Astrocyte (in vitro differentiated cells and primary cell): ENCODE measurements at regions not wholly inside any gene's neighbourhood (a gene's known extent, or its start where the extent isn't known, plus 50 kb on each side); places are given as distances from the start of the nearest gene placed in this dataset.

Source experiments
- DNase-seq: peaks from one replicate; pipeline ENCODE4 v3.0.0-alpha.2; 2010; ENCODE audit warnings: low read depth
- FAIRE-seq: peaks from 2 replicates; lab custom pipeline; 2011; peaks lifted over from hg19 to GRCh38; lab: Jason Lieb, UNC
- H2AFZ ChIP-seq: 2 replicates; pipeline ENCODE4 v1.6.0; 2012; ENCODE audit warnings: low read depth, low read length, inconsistent platforms
- H3K27ac ChIP-seq: 2 replicates; pipeline ENCODE4 v1.5.1; 2011; ENCODE audit warnings: low read depth, low read length, inconsistent platforms
- H3K27me3 ChIP-seq: 2 replicates; pipeline ENCODE4 v1.6.0; 2011; ENCODE audit warnings: low read length, inconsistent platforms; ENCODE audit not compliant: insufficient read depth
- H3K36me3 ChIP-seq: 2 replicates; pipeline ENCODE4 v1.5.1; 2011; ENCODE audit warnings: low read length, inconsistent platforms; ENCODE audit not compliant: insufficient read depth
- H3K4me1 ChIP-seq: 2 replicates; pipeline ENCODE4 v1.5.1; 2011; ENCODE audit warnings: low read length, inconsistent platforms; ENCODE audit not compliant: insufficient read depth
- H3K4me2 ChIP-seq: 2 replicates; pipeline ENCODE4 v1.6.0; 2012; ENCODE audit warnings: low read length, inconsistent platforms
- H3K4me3 ChIP-seq: 2 replicates; pipeline ENCODE4 v1.5.1; 2011; ENCODE audit warnings: low read depth, mild to moderate bottlenecking, low read length, inconsistent platforms; ENCODE audit not compliant: insufficient read depth
- H3K79me2 ChIP-seq: 2 replicates; pipeline ENCODE4 v1.6.0; 2012; ENCODE audit warnings: mild to moderate bottlenecking, low read length, inconsistent platforms; ENCODE audit not compliant: insufficient read depth
- H3K9ac ChIP-seq: 2 replicates; pipeline ENCODE4 v1.6.0; 2012; ENCODE audit warnings: mild to moderate bottlenecking, low read length, inconsistent platforms
- H3K9me3 ChIP-seq: 2 replicates; pipeline ENCODE4 v1.5.1; 2012; ENCODE audit warnings: low read depth, mild to moderate bottlenecking, low read length, inconsistent platforms; ENCODE audit not compliant: insufficient read depth
- H4K20me1 ChIP-seq: 2 replicates; pipeline ENCODE4 v1.6.0; 2012; ENCODE audit warnings: low read length, inconsistent platforms; ENCODE audit not compliant: insufficient read depth
- H3K27ac Mint-ChIP-seq: one replicate; pipeline ENCODE4 v1.8.0; 2021; ENCODE audit warnings: mild to moderate bottlenecking, mixed read lengths; ENCODE audit not compliant: unreplicated experiment
- H3K27me3 Mint-ChIP-seq: one replicate; pipeline ENCODE4 v1.8.0; 2021; ENCODE audit warnings: low read depth, mixed read lengths; ENCODE audit not compliant: unreplicated experiment
- H3K36me3 Mint-ChIP-seq: one replicate; pipeline ENCODE4 v1.8.0; 2021; ENCODE audit warnings: low read depth, mixed read lengths; ENCODE audit not compliant: unreplicated experiment
- H3K4me1 Mint-ChIP-seq: one replicate; pipeline ENCODE4 v1.8.0; 2021; ENCODE audit warnings: low read depth, mixed read lengths; ENCODE audit not compliant: unreplicated experiment
- H3K4me3 Mint-ChIP-seq: one replicate; pipeline ENCODE4 v1.8.0; 2021; ENCODE audit warnings: mild to moderate bottlenecking, moderate library complexity, mixed read lengths; ENCODE audit not compliant: unreplicated experiment
- H3K9me3 Mint-ChIP-seq: one replicate; pipeline ENCODE4 v1.8.0; 2021; ENCODE audit warnings: mild to moderate bottlenecking, mixed read lengths; ENCODE audit not compliant: unreplicated experiment
- CTCF ChIP-seq: IDR thresholded peaks from 2 replicates; pipeline ENCODE4 v1.5.1; 2011; ENCODE audit warnings: low read depth, mild to moderate bottlenecking, inconsistent platforms, low read length, moderate library complexity; ENCODE audit not compliant: insufficient read depth
- EZH2 ChIP-seq: IDR thresholded peaks from 2 replicates; pipeline ENCODE4 v1.6.1; 2012; ENCODE audit warnings: mild to moderate bottlenecking, low read length, inconsistent platforms; ENCODE audit not compliant: insufficient read depth

- no peaks in the 10 kb centered on the region for H3K79me2 ChIP-seq
- Mint-ChIP-seq H3K27me3 (peaks cover 4% of the 10 kb centered on the region), H3K27ac (no peak overlapping the region), H3K36me3 (no peaks in the 10 kb centered on the region), H3K9me3 (no peaks in the 10 kb centered on the region), H3K4me1 (no peaks in the 10 kb centered on the region), H3K4me3 (no peak overlapping the region)
- no peaks in the 10 kb centered on the region for H3K4me1 ChIP-seq
- TF ChIP-seq EZH2 = no peak
- TF ChIP-seq CTCF = no peak
- H3K4me3 ChIP-seq = no peak overlapping the region
- no peak overlapping the region for H2AFZ ChIP-seq
- H3K27ac ChIP-seq = no peak overlapping the region
- no peak for DNase-seq
- no peak overlapping the region for H3K9ac ChIP-seq
- no peak for FAIRE-seq
- no peaks in the 10 kb centered on the region for H3K36me3 ChIP-seq
- H3K4me2 ChIP-seq = no peak overlapping the region
- no peaks in the 10 kb centered on the region for H4K20me1 ChIP-seq
- H3K9me3 ChIP-seq = no peaks in the 10 kb centered on the region
- H3K27me3 ChIP-seq = no peaks in the 10 kb centered on the region
Observed at GRCh38 chr3:35968043-35968622, 328.8 kb downstream of the ARPP21 start.

- Mint-ChIP-seq H3K4me1 (no peaks in the 10 kb centered on the region), H3K4me3 (no peak overlapping the region), H3K27ac (no peak overlapping the region), H3K27me3 (peaks cover 4% of the 10 kb centered on the region), H3K9me3 (no peaks in the 10 kb centered on the region), H3K36me3 (no peaks in the 10 kb centered on the region)
- H4K20me1 ChIP-seq = no peaks in the 10 kb centered on the region
- H3K4me2 ChIP-seq = no peak overlapping the region
- TF ChIP-seq CTCF = no peak
- no peaks in the 10 kb centered on the region for H3K4me1 ChIP-seq
- no peaks in the 10 kb centered on the region for H3K27me3 ChIP-seq
- no peak overlapping the region for H3K27ac ChIP-seq
- no peak overlapping the region for H2AFZ ChIP-seq
- DNase-seq = no peak
- no peak overlapping the region for H3K9ac ChIP-seq
- H3K4me3 ChIP-seq = no peak overlapping the region
- FAIRE-seq = no peak
- no peaks in the 10 kb centered on the region for H3K79me2 ChIP-seq
- H3K36me3 ChIP-seq = no peaks in the 10 kb centered on the region
- no peaks in the 10 kb centered on the region for H3K9me3 ChIP-seq
Observed at GRCh38 chr3:35969406-35969805, 330.1 kb downstream of the ARPP21 start.

- Mint-ChIP-seq H3K9me3 (no peaks in the 10 kb centered on the region), H3K36me3 (no peaks in the 10 kb centered on the region), H3K4me3 (no peak overlapping the region), H3K27me3 (peaks cover 4% of the 10 kb centered on the region), H3K27ac (no peak overlapping the region), H3K4me1 (no peaks in the 10 kb centered on the region)
- FAIRE-seq = no peak
- no peaks in the 10 kb centered on the region for H4K20me1 ChIP-seq
- H3K36me3 ChIP-seq = no peaks in the 10 kb centered on the region
- H2AFZ ChIP-seq = no peak overlapping the region
- no peak for TF ChIP-seq EZH2
- TF ChIP-seq CTCF = no peak
- H3K9me3 ChIP-seq = no peaks in the 10 kb centered on the region
- H3K27me3 ChIP-seq = no peaks in the 10 kb centered on the region
- no peaks in the 10 kb centered on the region for H3K4me1 ChIP-seq
- H3K4me3 ChIP-seq = no peak overlapping the region
- no peak overlapping the region for H3K27ac ChIP-seq
- no peak for DNase-seq
- no peaks in the 10 kb centered on the region for H3K79me2 ChIP-seq
- no peak overlapping the region for H3K9ac ChIP-seq
- no peak overlapping the region for H3K4me2 ChIP-seq
Observed at GRCh38 chr3:35970793-35971192, 331.5 kb downstream of the ARPP21 start.
